Loucy (cell line): ENCODE measurements at regions not wholly inside any gene's neighbourhood (a gene's known extent, or its start where the extent isn't known, plus 50 kb on each side); places are given as distances from the start of the nearest gene placed in this dataset.
"Not testable (repeated sequence)": the region's sequence is repeated elsewhere in the genome, so short reads cannot be mapped to it uniquely, and the experiment has no call there.

Experiments
- H2AFZ ChIP-seq: fragments of 200-600 bp; sonication (generic); 2 replicates; pipeline ENCODE4 v1.6.0; 2016; ENCODE audit warnings: antibody characterized with exemption, mild to moderate bottlenecking, low read length, moderate library complexity
- H3F3A ChIP-seq: fragments of 200-600 bp; 2 replicates; pipeline ENCODE4 v1.6.0; 2016; ENCODE audit warnings: antibody characterized with exemption, low read depth, mild to moderate bottlenecking
- H3K27me3 ChIP-seq: fragments of 200-600 bp; sonication (generic); 2 replicates; pipeline ENCODE4 v1.6.1; 2014; ENCODE audit warnings: low read length, mild to moderate bottlenecking; ENCODE audit not compliant: insufficient read depth, poor library complexity, severe bottlenecking
- H3K36me3 ChIP-seq: fragments of 200-600 bp; sonication (generic); 2 replicates; pipeline ENCODE4 v1.6.1; 2016; ENCODE audit warnings: low read length; ENCODE audit not compliant: insufficient read depth
- H3K4me1 ChIP-seq: fragments of 200-600 bp; sonication (generic); 2 replicates; pipeline ENCODE4 v1.5.1; 2014; ENCODE audit warnings: low read length, mild to moderate bottlenecking; ENCODE audit not compliant: insufficient read depth, poor library complexity, severe bottlenecking
- H3K4me2 ChIP-seq: fragments of 200-600 bp; sonication (generic); 2 replicates; pipeline ENCODE4 v1.6.0; 2014; ENCODE audit warnings: antibody characterized with exemption, low read length, low read depth, mild to moderate bottlenecking; ENCODE audit not compliant: poor library complexity, severe bottlenecking
- H3K4me3 ChIP-seq: fragments of 200-600 bp; sonication (generic); 2 replicates; pipeline ENCODE4 v1.5.1; 2014; ENCODE audit warnings: low read length, mild to moderate bottlenecking, mixed read lengths; ENCODE audit not compliant: poor library complexity, severe bottlenecking
- H3K79me2 ChIP-seq: fragments of 200-600 bp; sonication (generic); 2 replicates; pipeline ENCODE4 v1.6.1; 2014; ENCODE audit warnings: low read length; ENCODE audit not compliant: insufficient read depth
- H3K9ac ChIP-seq: fragments of 200-600 bp; sonication (generic); 2 replicates; pipeline ENCODE4 v1.6.0; 2014; ENCODE audit warnings: mild to moderate bottlenecking, low read depth, low read length, moderate library complexity; ENCODE audit not compliant: poor library complexity, severe bottlenecking
- H3K9me2 ChIP-seq: fragments of 200-600 bp; sonication (generic); replicated peaks from 2 replicates; pipeline ENCODE4 v1.6.1; 2016; ENCODE audit warnings: low read depth, low read length, mixed read lengths
- H3K9me3 ChIP-seq: fragments of 200-600 bp; sonication (generic); 2 replicates; pipeline ENCODE4 v1.6.1; 2014; ENCODE audit warnings: mild to moderate bottlenecking, antibody characterized with exemption, low read length, low read depth; ENCODE audit not compliant: insufficient read depth
- H4K20me1 ChIP-seq: fragments of 200-600 bp; sonication (generic); 2 replicates; pipeline ENCODE4 v1.6.0; 2014; ENCODE audit warnings: antibody characterized with exemption, low read length, mild to moderate bottlenecking; ENCODE audit not compliant: insufficient read depth, poor library complexity, severe bottlenecking
- EZH2phosphoT487 ChIP-seq: fragments of 200-600 bp; IDR thresholded peaks from 2 replicates; pipeline ENCODE4 v1.6.1; 2018; ENCODE audit warnings: antibody characterized with exemption, mild to moderate bottlenecking, moderate library complexity, borderline replicate concordance
- TF ChIP-seq, protein P1 (sequence below): fragments of 200-600 bp; sonication (generic); conservative IDR thresholded peaks from 2 replicates; pipeline ENCODE4 v1.5.1; 2014; ENCODE audit warnings: mild to moderate bottlenecking, antibody characterized with exemption, low read length

GRCh38 chr12:95371571-95371970, 102.4 kb upstream of the METAP2 start:
- Histone ChIP-seq H3F3A (no peaks in the 10 kb centered on the region), H3K4me2 (no peak overlapping the region), H3K9ac (no peak overlapping the region), H3K79me2 (no peaks in the 10 kb centered on the region), H3K4me3 (no peak overlapping the region), H3K9me3 (no peaks in the 10 kb centered on the region), H3K9me2 (no peaks in the 10 kb centered on the region), H2AFZ (no peak overlapping the region), H3K27me3 (no peaks in the 10 kb centered on the region), H4K20me1 (no peaks in the 10 kb centered on the region), H3K36me3 (no peaks in the 10 kb centered on the region), H3K4me1 (no peaks in the 10 kb centered on the region)
- no peak for TF ChIP-seq EZH2phosphoT487
- TF ChIP-seq, protein P1, sequence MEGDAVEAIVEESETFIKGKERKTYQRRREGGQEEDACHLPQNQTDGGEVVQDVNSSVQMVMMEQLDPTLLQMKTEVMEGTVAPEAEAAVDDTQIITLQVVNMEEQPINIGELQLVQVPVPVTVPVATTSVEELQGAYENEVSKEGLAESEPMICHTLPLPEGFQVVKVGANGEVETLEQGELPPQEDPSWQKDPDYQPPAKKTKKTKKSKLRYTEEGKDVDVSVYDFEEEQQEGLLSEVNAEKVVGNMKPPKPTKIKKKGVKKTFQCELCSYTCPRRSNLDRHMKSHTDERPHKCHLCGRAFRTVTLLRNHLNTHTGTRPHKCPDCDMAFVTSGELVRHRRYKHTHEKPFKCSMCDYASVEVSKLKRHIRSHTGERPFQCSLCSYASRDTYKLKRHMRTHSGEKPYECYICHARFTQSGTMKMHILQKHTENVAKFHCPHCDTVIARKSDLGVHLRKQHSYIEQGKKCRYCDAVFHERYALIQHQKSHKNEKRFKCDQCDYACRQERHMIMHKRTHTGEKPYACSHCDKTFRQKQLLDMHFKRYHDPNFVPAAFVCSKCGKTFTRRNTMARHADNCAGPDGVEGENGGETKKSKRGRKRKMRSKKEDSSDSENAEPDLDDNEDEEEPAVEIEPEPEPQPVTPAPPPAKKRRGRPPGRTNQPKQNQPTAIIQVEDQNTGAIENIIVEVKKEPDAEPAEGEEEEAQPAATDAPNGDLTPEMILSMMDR: no peak

DNA sequence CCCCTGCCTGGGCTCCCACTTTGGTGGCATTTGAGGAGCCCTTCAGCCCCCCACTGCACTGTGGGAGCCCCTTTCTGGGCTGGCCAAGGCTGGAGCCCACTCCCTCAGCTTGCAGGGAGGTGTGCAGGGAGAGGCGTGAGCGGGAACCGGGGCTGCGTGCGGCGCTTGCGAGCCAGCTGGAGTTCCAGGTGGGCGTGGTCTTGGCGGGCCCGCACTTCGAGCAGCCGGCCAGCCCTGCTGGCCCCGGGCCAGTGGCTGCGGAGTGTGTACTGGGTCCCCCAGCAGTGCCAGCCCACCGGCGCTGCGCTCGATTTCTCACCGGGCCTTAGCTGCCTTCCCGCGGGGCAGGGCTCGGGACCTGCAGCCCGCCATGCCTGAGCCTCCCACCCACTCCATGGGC, 94.5 kb upstream of the METAP2 start:
- H3K79me2 ChIP-seq, H3K9me2 ChIP-seq, H3K9me3 ChIP-seq, H3K4me2 ChIP-seq, H3K27me3 ChIP-seq, H4K20me1 ChIP-seq, H3F3A ChIP-seq, H3K9ac ChIP-seq, H3K4me3 ChIP-seq, H3K4me1 ChIP-seq, H3K36me3 ChIP-seq, H2AFZ ChIP-seq: not testable (repeated sequence)

GRCh38 chr12:95380334-95380733, 93.6 kb upstream of the METAP2 start:
- not testable (repeated sequence) for H3K36me3 ChIP-seq, H3F3A ChIP-seq

GRCh38 chr12:95380997-95381786, 92.8 kb upstream of the METAP2 start:
- Histone ChIP-seq H3F3A (no peaks in the 10 kb centered on the region), H3K9me2 (no peaks in the 10 kb centered on the region), H3K4me3 (no peak overlapping the region), H3K4me1 (no peaks in the 10 kb centered on the region), H3K4me2 (no peak overlapping the region), H2AFZ (no peak overlapping the region), H3K79me2 (no peaks in the 10 kb centered on the region), H3K36me3 (no peaks in the 10 kb centered on the region), H3K9me3 (no peaks in the 10 kb centered on the region), H3K27me3 (no peaks in the 10 kb centered on the region), H3K9ac (no peak overlapping the region), H4K20me1 (no peaks in the 10 kb centered on the region)
- TF ChIP-seq, protein P1: no peak
- TF ChIP-seq EZH2phosphoT487: no peak

More at GRCh38 chr12:95380334-95380733, 93.6 kb upstream of the METAP2 start:
- not testable (repeated sequence) for H3K27me3 ChIP-seq, H3K9me2 ChIP-seq, H3K9me3 ChIP-seq, H2AFZ ChIP-seq, H4K20me1 ChIP-seq, H3K4me2 ChIP-seq, H3K79me2 ChIP-seq, H3K4me3 ChIP-seq, H3K4me1 ChIP-seq, H3K9ac ChIP-seq

GRCh38 chr12:95383920-95384319, 90.0 kb upstream of the METAP2 start:
- H3K9ac ChIP-seq, H3K36me3 ChIP-seq, H4K20me1 ChIP-seq, H3F3A ChIP-seq, H3K4me2 ChIP-seq, H3K79me2 ChIP-seq, H3K4me3 ChIP-seq, H3K4me1 ChIP-seq, H3K9me2 ChIP-seq, H2AFZ ChIP-seq, H3K27me3 ChIP-seq, H3K9me3 ChIP-seq: not testable (repeated sequence)
